GM12878 (cell line): ENCODE measurements at regions not wholly inside any gene's neighbourhood (a gene's known extent, or its start where the extent isn't known, plus 50 kb on each side); places are given as distances from the start of the nearest gene placed in this dataset.

Experiments
- ATAC-seq: fragments of 200-7000 bp; cut with Tn5 transposase; 3 replicates; pipeline ENCODE4 v1.9.1; 2020; ENCODE audit warnings: mild to moderate bottlenecking, moderate library complexity
- BruUV-seq: library from RNA; stranded (reverse); fragments of 400-500 nt; replicated peaks from 2 replicates; lab custom pipeline; 2021; lab: Mats Ljungman, UMichigan
- CTCF ChIA-PET: fragments of 300-600 bp; sonication (Branson Sonifier 250); formaldehyde crosslinking; extraction: SDS; loops from one replicate; lab custom pipeline; 2021; ENCODE audit warnings: inconsistent platforms; lab: Yijun Ruan, JAX
- POLR2A ChIA-PET: fragments of 350-600 bp; formaldehyde crosslinking; extraction: SDS; loops from one replicate; lab custom pipeline; 2021; ENCODE audit warnings: inconsistent platforms; lab: Charles Lee
- RAD21 ChIA-PET: fragments of 300-600 bp; sonication (Branson Sonifier 250); formaldehyde crosslinking; loops from one replicate; lab custom pipeline; 2023; ENCODE audit warnings: antibody characterized with exemption; ENCODE audit not compliant: unreplicated experiment; lab: Charles Lee
- SMC1A ChIA-PET: fragments of 300-600 bp; sonication (Branson Sonifier 250); formaldehyde crosslinking; loops from one replicate; lab custom pipeline; 2023; ENCODE audit not compliant: unreplicated experiment, uncharacterized antibody; lab: Charles Lee
- DNase-seq: peaks from one replicate; pipeline ENCODE4 v3.0.0-alpha.2; 2011; ENCODE audit warnings: low read depth, low spot score
- FAIRE-seq: peaks from 3 replicates; lab custom pipeline; 2011; peaks lifted over from hg19 to GRCh38; lab: Jason Lieb, UNC
- H2AFZ ChIP-seq: 2 replicates; pipeline ENCODE4 v1.6.0; 2011; ENCODE audit warnings: low read depth, low read length, control low read depth; ENCODE audit not compliant: control insufficient read depth
- H3K27ac ChIP-seq: 2 replicates; pipeline ENCODE4 v1.5.1; 2011; ENCODE audit warnings: control low read depth; ENCODE audit not compliant: control insufficient read depth, insufficient read depth
- H3K27me3 ChIP-seq, 2 experiments: replicated peaks in 1 of 2; 2 replicates each; pipeline versions ENCODE4 v1.6.0 to v1.6.1; 2011; ENCODE audit warnings: low read length in 1 of 2; ENCODE audit not compliant: control insufficient read depth in 2 of 2, insufficient read depth in 2 of 2
- H3K36me3 ChIP-seq, 2 experiments: 2 replicates each; pipeline ENCODE4 v1.5.1; 2011; ENCODE audit warnings: low read length in 1 of 2; ENCODE audit not compliant: control insufficient read depth in 2 of 2, insufficient read depth in 2 of 2
- H3K4me1 ChIP-seq: 2 replicates; pipeline ENCODE4 v1.6.1; 2011; ENCODE audit warnings: mild to moderate bottlenecking, low read length, moderate library complexity, mixed read lengths; ENCODE audit not compliant: control insufficient read depth, insufficient read depth
- H3K4me2 ChIP-seq: 2 replicates; pipeline ENCODE4 v1.6.0; 2011; ENCODE audit warnings: control low read depth; ENCODE audit not compliant: control insufficient read depth, insufficient read depth
- H3K4me3 ChIP-seq: fragments of 200-600 bp; sonication (generic); 2 replicates; pipeline ENCODE4 v1.5.1; 2016
- H3K79me2 ChIP-seq: 2 replicates; pipeline ENCODE4 v1.6.0; 2011; ENCODE audit warnings: low read length; ENCODE audit not compliant: control insufficient read depth, insufficient read depth
- H3K9ac ChIP-seq: 2 replicates; pipeline ENCODE4 v1.8.0; 2011; ENCODE audit warnings: low read length, control low read depth, mixed read lengths; ENCODE audit not compliant: control insufficient read depth, insufficient read depth
- H3K9me3 ChIP-seq: replicated peaks from 3 replicates; pipeline ENCODE4 v1.5.1; 2011; ENCODE audit warnings: mild to moderate bottlenecking, low read length; ENCODE audit not compliant: control insufficient read depth, insufficient read depth
- H4K20me1 ChIP-seq: 2 replicates; pipeline ENCODE4 v1.6.0; 2011; ENCODE audit not compliant: control insufficient read depth, insufficient read depth
- BCL3 ChIP-seq: IDR thresholded peaks from 2 replicates; pipeline ENCODE4 v1.6.1; 2011; ENCODE audit warnings: borderline replicate concordance, low read depth, mild to moderate bottlenecking, moderate library complexity, low read length; ENCODE audit not compliant: insufficient read depth, poor library complexity, severe bottlenecking
- CHD2 ChIP-seq: IDR thresholded peaks from 2 replicates; pipeline ENCODE4 v1.6.1; 2011; ENCODE audit warnings: low read depth, low read length, improper control_type of control experiment, borderline replicate concordance
- DPF2 ChIP-seq: fragments of 450-650 bp; IDR thresholded peaks from 2 replicates; pipeline ENCODE4 v1.6.1; 2017; ENCODE audit warnings: mild to moderate bottlenecking
- GABPA ChIP-seq: IDR thresholded peaks from 2 replicates; pipeline ENCODE4 v1.6.1; 2014; ENCODE audit warnings: antibody characterized with exemption, low read depth, mild to moderate bottlenecking, inconsistent platforms
- HCFC1 ChIP-seq: fragments of 150-350 bp; IDR thresholded peaks from 2 replicates; pipeline ENCODE4 v1.6.1; 2014; ENCODE audit warnings: low read length
- JUND ChIP-seq: IDR thresholded peaks from 2 replicates; pipeline ENCODE4 v1.6.1; 2012; ENCODE audit warnings: low read depth, mild to moderate bottlenecking, low read length, improper control_type of control experiment, moderate library complexity
- KLF5 ChIP-seq: fragments of 450-650 bp; IDR thresholded peaks from 2 replicates; pipeline ENCODE4 v1.6.1; 2014; ENCODE audit warnings: mild to moderate bottlenecking; ENCODE audit not compliant: partially characterized antibody
- MTA2 ChIP-seq: fragments of 450-650 bp; IDR thresholded peaks from 2 replicates; pipeline ENCODE4 v1.6.1; 2016; ENCODE audit warnings: low read depth, mild to moderate bottlenecking, moderate library complexity
- NBN ChIP-seq: fragments of 450-650 bp; IDR thresholded peaks from 2 replicates; pipeline ENCODE4 v1.6.1; 2016
- NFYA ChIP-seq: IDR thresholded peaks from 2 replicates; pipeline ENCODE4 v1.6.1; 2011; ENCODE audit warnings: low read depth, mild to moderate bottlenecking, low read length, improper control_type of control experiment, borderline replicate concordance
- RBBP5 ChIP-seq: fragments of 200-600 bp; sonication (generic); conservative IDR thresholded peaks from 2 replicates; pipeline ENCODE4 v1.6.1; 2016
- RUNX3 ChIP-seq: IDR thresholded peaks from 2 replicates; pipeline ENCODE4 v1.6.1; 2012; ENCODE audit warnings: low read length, inconsistent platforms
- SIN3A ChIP-seq: IDR thresholded peaks from 2 replicates; pipeline ENCODE4 v1.6.1; 2012; ENCODE audit warnings: low read depth, low read length, improper control_type of control experiment
- TCF7 ChIP-seq: IDR thresholded peaks from 2 replicates; pipeline ENCODE4 v1.6.1; 2014; ENCODE audit warnings: antibody characterized with exemption, borderline replicate concordance
- USF2 ChIP-seq: IDR thresholded peaks from 2 replicates; pipeline ENCODE4 v1.6.1; 2011; ENCODE audit warnings: low read depth, low read length, improper control_type of control experiment, borderline replicate concordance
- YBX1 ChIP-seq: fragments of 450-650 bp; IDR thresholded peaks from 2 replicates; pipeline ENCODE4 v1.6.1; 2016; ENCODE audit warnings: antibody characterized with exemption
- ZBED1 ChIP-seq: IDR thresholded peaks from 2 replicates; pipeline ENCODE4 v1.6.1; 2016; ENCODE audit warnings: borderline replicate concordance
- WGBS: methylation state at CpG from one replicate; pipeline ENCODE4 v1.1.6; 2016; ENCODE audit warnings: low lambda C conversion rate; ENCODE audit not compliant: insufficient replicate concordance, insufficient coverage; ENCODE audit errors: missing lambda C conversion rate; 5-methylcytosine and 5-hydroxymethylcytosine counted together
- in situ Hi-C: fragments of 300-500 bp; cut with MboI; formaldehyde crosslinking; loops from 9 replicates; pipeline ENCODE4 v1.14.3; 2018; ENCODE audit warnings: mixed read lengths
- intact Hi-C: fragments of 100-400 bp; cut with micrococcal nuclease; formaldehyde crosslinking; loops from one replicate; pipeline ENCODE4 v1.14.2; 2022; ENCODE audit not compliant: unreplicated experiment

GRCh38 chr10:130801784-130802183 lies 509.7 kb downstream of the TCERG1L start (continued):
- TF ChIP-seq USF2, result no peak
- TF ChIP-seq NFYA, result no peak

- intact Hi-C loops, result no loop called here
- no peaks in the 10 kb centered on the region; the same call in 2 of the 3 replicates for H3K9me3 ChIP-seq
- H3K27me3 ChIP-seq, result no peaks in the 10 kb centered on the region
- BruUV-seq, result no TSS peak
- SMC1A ChIA-PET, result no interaction called here
- 73% methylated on average over 10 of the region's 11 CpGs for WGBS
- H3K4me1 ChIP-seq, result no peaks in the 10 kb centered on the region
- no peak for TF ChIP-seq MTA2
- no peak for TF ChIP-seq KLF5
- no peak for TF ChIP-seq DPF2
- TF ChIP-seq JUND, result no peak
- TF ChIP-seq YBX1, result no peak
- no peak for TF ChIP-seq RUNX3
- no peak for TF ChIP-seq ZBED1
- TF ChIP-seq USF2, result no peak
- TF ChIP-seq RBBP5, result no peak
- no peak for TF ChIP-seq HCFC1
- TF ChIP-seq BCL3, result no peak
- no peak for TF ChIP-seq SIN3A
- TF ChIP-seq GABPA, result no peak
- no peak for TF ChIP-seq TCF7
- TF ChIP-seq NBN, result no peak
- no peak for TF ChIP-seq CHD2
- no peak overlapping the region for H3K4me3 ChIP-seq
- in situ Hi-C loops, result no loop called here
- RAD21 ChIA-PET, result no interaction called here
- DNase-seq, result no peak
- no peak overlapping the region for H3K27ac ChIP-seq
- H3K36me3 ChIP-seq, result no peaks in the 10 kb centered on the region
- no peak overlapping the region for H2AFZ ChIP-seq
- ATAC-seq, result no peak
- FAIRE-seq, result no peak
- no peaks in the 10 kb centered on the region for H4K20me1 ChIP-seq
- no peak overlapping the region for H3K9ac ChIP-seq
- H3K4me2 ChIP-seq, result no peak overlapping the region
- CTCF ChIA-PET, result no interaction called here
- no peaks in the 10 kb centered on the region for H3K79me2 ChIP-seq
- POLR2A ChIA-PET, result no interaction called here
Measured at GRCh38 chr10:130802301-130802700, 509.2 kb downstream of the TCERG1L start.
